ENCODE measurements at regions not wholly inside any gene's neighbourhood (a gene's known extent, or its start where the extent isn't known, plus 50 kb on each side); places are given as distances from the start of the nearest gene placed in this dataset.

DNA sequence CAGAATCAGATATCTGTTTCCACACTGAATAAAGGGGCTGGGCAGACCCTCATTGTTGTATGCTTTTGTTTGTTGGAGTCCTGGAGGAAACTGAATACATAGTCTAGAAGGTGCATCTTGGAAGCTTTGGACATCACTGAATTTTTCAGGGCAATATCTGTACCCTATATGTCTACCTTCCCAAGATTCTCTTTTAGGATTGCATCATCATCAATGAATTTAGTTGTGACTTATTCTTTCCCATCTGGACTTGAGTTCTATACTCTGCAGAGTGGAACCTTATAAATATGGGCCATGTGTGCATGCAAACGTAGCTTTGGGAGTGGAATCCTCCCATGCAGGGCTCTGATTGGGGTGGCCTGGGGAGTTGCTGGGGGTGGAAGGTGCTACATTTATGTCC is 60.7 kb upstream of the PROKR2 start:
- no peak for DNase-seq (ENCODE audit: low read depth)
- H3K4me3 ChIP-seq (ENCODE audit: low read length): no peak overlapping the region
- TF ChIP-seq, protein P1, sequence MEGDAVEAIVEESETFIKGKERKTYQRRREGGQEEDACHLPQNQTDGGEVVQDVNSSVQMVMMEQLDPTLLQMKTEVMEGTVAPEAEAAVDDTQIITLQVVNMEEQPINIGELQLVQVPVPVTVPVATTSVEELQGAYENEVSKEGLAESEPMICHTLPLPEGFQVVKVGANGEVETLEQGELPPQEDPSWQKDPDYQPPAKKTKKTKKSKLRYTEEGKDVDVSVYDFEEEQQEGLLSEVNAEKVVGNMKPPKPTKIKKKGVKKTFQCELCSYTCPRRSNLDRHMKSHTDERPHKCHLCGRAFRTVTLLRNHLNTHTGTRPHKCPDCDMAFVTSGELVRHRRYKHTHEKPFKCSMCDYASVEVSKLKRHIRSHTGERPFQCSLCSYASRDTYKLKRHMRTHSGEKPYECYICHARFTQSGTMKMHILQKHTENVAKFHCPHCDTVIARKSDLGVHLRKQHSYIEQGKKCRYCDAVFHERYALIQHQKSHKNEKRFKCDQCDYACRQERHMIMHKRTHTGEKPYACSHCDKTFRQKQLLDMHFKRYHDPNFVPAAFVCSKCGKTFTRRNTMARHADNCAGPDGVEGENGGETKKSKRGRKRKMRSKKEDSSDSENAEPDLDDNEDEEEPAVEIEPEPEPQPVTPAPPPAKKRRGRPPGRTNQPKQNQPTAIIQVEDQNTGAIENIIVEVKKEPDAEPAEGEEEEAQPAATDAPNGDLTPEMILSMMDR (conservative IDR thresholded peaks at IDR 0.05; ENCODE audit: low read length): no peak

DNA sequence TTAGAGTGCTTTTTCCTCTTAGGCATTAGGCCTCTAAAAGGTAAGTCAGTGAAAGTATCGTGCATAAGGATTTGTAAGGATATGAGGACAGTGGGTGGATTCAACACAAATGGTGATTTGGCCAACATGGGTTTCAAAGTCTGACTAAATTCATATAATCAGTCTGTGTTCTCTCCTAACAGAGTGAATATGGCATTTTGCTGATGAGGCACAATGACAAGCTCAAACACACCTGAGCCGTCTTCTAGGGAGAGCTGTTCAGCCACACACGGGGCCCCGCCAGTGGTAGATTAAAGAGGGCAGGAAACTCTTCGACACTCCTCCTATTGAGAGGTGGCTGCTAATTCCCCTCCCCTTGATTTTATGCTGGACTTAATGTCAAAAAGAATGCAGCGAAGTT is 59.5 kb upstream of the PROKR2 start:
- TF ChIP-seq, protein P1 (conservative IDR thresholded peaks at IDR 0.05; ENCODE audit: low read length): no peak
- DNase-seq (ENCODE audit: low read depth): no peak
- H3K4me3 ChIP-seq (ENCODE audit: low read length): no peak overlapping the region

DNA sequence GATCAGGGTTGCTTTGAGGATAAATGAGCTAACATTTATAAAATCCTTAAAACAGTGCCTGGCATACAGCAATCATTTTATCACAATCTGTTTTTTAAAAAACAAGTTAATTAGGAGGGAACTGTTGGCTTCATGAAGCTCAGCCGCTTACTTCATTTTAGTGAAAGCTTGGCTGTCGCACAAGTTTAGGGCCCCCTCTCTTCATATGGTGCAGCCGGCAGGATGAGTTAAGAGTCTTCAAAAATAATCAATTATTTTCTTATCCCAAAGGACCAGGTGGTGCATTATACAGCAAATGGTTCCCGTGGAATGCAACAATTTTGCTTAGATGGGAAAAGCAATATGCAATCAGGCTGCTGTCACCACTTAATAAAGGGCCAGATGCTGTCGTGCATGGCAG is 57.4 kb upstream of the PROKR2 start:
- no peak overlapping the region for H3K4me3 ChIP-seq (ENCODE audit: low read length)
- TF ChIP-seq, protein P1 (conservative IDR thresholded peaks at IDR 0.05; ENCODE audit: low read length): no peak
- no peak for DNase-seq (ENCODE audit: low read depth)

DNA sequence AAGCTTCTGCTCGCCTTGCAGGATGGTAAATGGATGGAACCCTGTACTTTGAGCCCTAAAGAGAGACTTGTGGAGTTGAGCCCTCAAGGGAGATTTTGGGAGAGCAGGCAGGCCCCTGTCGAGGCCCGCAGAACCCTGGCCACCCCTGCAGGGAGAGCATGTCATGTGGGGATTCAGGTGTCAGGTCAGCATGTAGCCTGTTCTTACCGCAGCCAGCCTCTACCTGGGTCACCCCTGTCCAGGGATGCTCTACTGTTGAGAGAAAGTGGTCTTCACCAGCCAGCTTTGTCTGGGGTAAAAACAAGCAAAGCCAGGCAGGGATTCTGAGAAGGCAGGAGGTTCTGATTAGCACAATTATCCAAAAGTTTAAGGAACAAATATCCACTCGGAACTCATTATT is 55.6 kb upstream of the PROKR2 start:
- TF ChIP-seq, protein P1 (conservative IDR thresholded peaks at IDR 0.05; ENCODE audit: low read length): no peak
- DNase-seq (ENCODE audit: low read depth): no peak
- no peak overlapping the region for H3K4me3 ChIP-seq (ENCODE audit: low read length)

DNA sequence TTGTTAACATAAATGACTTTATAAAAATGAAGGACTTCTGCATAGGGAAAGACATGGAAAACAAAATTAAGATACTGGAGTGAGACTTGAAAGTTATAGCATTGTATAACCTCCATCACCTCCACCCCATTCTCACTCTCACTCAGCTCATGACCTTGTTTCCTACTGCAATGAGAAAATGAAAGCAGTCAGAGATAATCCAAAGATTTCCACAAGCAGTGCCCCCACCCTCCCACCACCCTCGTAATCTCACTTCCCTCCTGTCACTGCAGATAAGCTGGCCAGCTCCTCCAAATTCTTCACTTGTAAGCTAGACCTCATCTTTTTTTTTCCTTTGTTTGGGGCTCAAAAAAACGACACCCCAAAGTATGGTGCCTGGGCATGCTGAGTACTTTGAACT is 52.9 kb upstream of the PROKR2 start:
- TF ChIP-seq, protein P1 (conservative IDR thresholded peaks at IDR 0.05; ENCODE audit: low read length): no peak
- no peak overlapping the region for H3K4me3 ChIP-seq (ENCODE audit: low read length)
- no peak for DNase-seq (ENCODE audit: low read depth)

All from AG10803 (cell line).